Tibial artery (tissue), 4 donors: ENCODE measurements at regions not wholly inside any gene's neighbourhood (a gene's known extent, or its start where the extent isn't known, plus 50 kb on each side); places are given as distances from the start of the nearest gene placed in this dataset.
A peak's percentile ranks its signal among the peaks of the same experiment; 100 is the strongest.

Experiments used
- DNase-seq, 2 donors: peaks; one replicate each; pipeline ENCODE4 v3.0.0-alpha.2; 2019
- H3K27ac ChIP-seq, 2 donors: fragments of 200-600 bp; sonication (generic) in 1 of 2; 1 replicate in 1 of 2; 2 replicates in 1 of 2; pipeline ENCODE4 v1.5.1; 2018 to 2019; ENCODE audit warnings: mild to moderate bottlenecking in 1 of 2
- H3K27me3 ChIP-seq, 2 donors: fragments of 200-600 bp; sonication (generic) in 1 of 2; one replicate each; pipeline versions ENCODE4 v1.5.1 to v1.6.0; 2016 to 2019
- H3K36me3 ChIP-seq, 3 donors: fragments of 200-600 bp; sonication (generic) in 2 of 3; one replicate each; pipeline ENCODE4 v1.5.1; 2016 to 2019; ENCODE audit warnings: mild to moderate bottlenecking in 2 of 3
- H3K4me1 ChIP-seq, 4 donors: fragments of 200-600 bp; sonication (generic) in 2 of 4; 1 replicate in 3 of 4; 2 replicates in 1 of 4; pipeline ENCODE4 v1.5.1; 2016 to 2019
- H3K4me3 ChIP-seq, 2 donors: fragments of 200-600 bp; sonication (generic) in 1 of 2; 1 replicate in 1 of 2; 2 replicates in 1 of 2; pipeline ENCODE4 v1.5.1; 2018 to 2019; ENCODE audit warnings: mild to moderate bottlenecking in 2 of 2
- H3K9me3 ChIP-seq, 3 donors: fragments of 200-600 bp; sonication (generic) in 1 of 3; one replicate each; pipeline ENCODE4 v1.5.1; 2016 to 2019
- CTCF ChIP-seq, 2 experiments: fragments of 200-600 bp in 1 of 2; fragments of 450-650 bp in 1 of 2; IDR thresholded peaks; one replicate each; pipeline ENCODE4 v1.5.1; 2017 to 2019; ENCODE audit warnings: antibody characterized with exemption in 2 of 2, mild to moderate bottlenecking in 1 of 2, moderate library complexity in 1 of 2
- intact Hi-C: fragments of 100-400 bp; cut with DNase I; formaldehyde crosslinking; loops from one replicate; pipeline ENCODE4 v1.15.0; 2023; ENCODE audit warnings: low total_unique reads

- peak overlapping the region; percentile 64 to 76 for H3K27ac ChIP-seq
- H3K36me3 ChIP-seq: no peaks in the 10 kb centered on the region
- H3K9me3 ChIP-seq: no peaks in the 10 kb centered on the region
- peaks cover 0 to 58% (median 45%) of the 10 kb centered on the region in 4 donors for H3K4me1 ChIP-seq
- no peak overlapping the region for H3K4me3 ChIP-seq
- intact Hi-C loops: no loop called here
- no peak for TF ChIP-seq CTCF (IDR thresholded peaks at IDR 0.05)
- no peaks in the 10 kb centered on the region for H3K27me3 ChIP-seq
- peak; percentile 88 to 90 for DNase-seq
Observed at GRCh38 chr1:56074007-56074651, 505.2 kb downstream of the PLPP3 start.

- intact Hi-C loops: no loop called here
Observed at GRCh38 chr1:56073614-56074006, 505.8 kb downstream of the PLPP3 start.

GRCh38 chr1:56073206-56073605 is 506.2 kb downstream of the PLPP3 start:
- Histone ChIP-seq H3K4me1 (peaks cover 0 to 68% (median 53%) of the 10 kb centered on the region in 4 donors), H3K36me3 (no peaks in the 10 kb centered on the region), H3K9me3 (no peaks in the 10 kb centered on the region), H3K4me3 (no peak overlapping the region), H3K27me3 (no peaks in the 10 kb centered on the region), H3K27ac (peak overlapping the region; percentile 64 to 76)
- no peak for DNase-seq
- TF ChIP-seq CTCF (IDR thresholded peaks at IDR 0.05): no peak
- intact Hi-C loops: no loop called here

More at GRCh38 chr1:56073614-56074006, 505.8 kb downstream of the PLPP3 start:
- H3K9me3 ChIP-seq: no peaks in the 10 kb centered on the region
- no peaks in the 10 kb centered on the region for H3K36me3 ChIP-seq
- no peak for DNase-seq
- no peak for TF ChIP-seq CTCF (IDR thresholded peaks at IDR 0.05)
- no peaks in the 10 kb centered on the region for H3K27me3 ChIP-seq
- peak overlapping the region; percentile 64 to 76 for H3K27ac ChIP-seq
- H3K4me1 ChIP-seq: peaks cover 0 to 64% (median 49%) of the 10 kb centered on the region in 4 donors
- no peak overlapping the region for H3K4me3 ChIP-seq

GRCh38 chr1:56072310-56072709 is 507.1 kb downstream of the PLPP3 start:
- Histone ChIP-seq H3K36me3 (no peaks in the 10 kb centered on the region), H3K4me3 (no peak overlapping the region), H3K4me1 (peaks cover 0 to 77% (median 58%) of the 10 kb centered on the region in 4 donors), H3K27me3 (no peaks in the 10 kb centered on the region), H3K9me3 (no peaks in the 10 kb centered on the region), H3K27ac (peak overlapping the region; percentile 64 to 76)
- no peak for DNase-seq
- no peak for TF ChIP-seq CTCF (IDR thresholded peaks at IDR 0.05)
- intact Hi-C loops: no loop called here

GRCh38 chr1:56071351-56071750 is 508.0 kb downstream of the PLPP3 start:
- no peaks in the 10 kb centered on the region for H3K27me3 ChIP-seq
- peak overlapping the region; percentile 64 to 76 for H3K27ac ChIP-seq
- intact Hi-C loops: no loop called here
- peaks cover 0 to 86% (median 59%) of the 10 kb centered on the region in 4 donors for H3K4me1 ChIP-seq
- H3K4me3 ChIP-seq: no peak overlapping the region
- TF ChIP-seq CTCF (IDR thresholded peaks at IDR 0.05): no peak
- no peaks in the 10 kb centered on the region for H3K9me3 ChIP-seq
- DNase-seq: no peak
- H3K36me3 ChIP-seq: no peaks in the 10 kb centered on the region
